ENCODE measurements at regions not wholly inside any gene's neighbourhood (a gene's known extent, or its start where the extent isn't known, plus 50 kb on each side); places are given as distances from the start of the nearest gene placed in this dataset.

GRCh38 chr2:238570926-238571325, 144.2 kb downstream of the ASB1 start:
- Histone ChIP-seq H3K9me2 (ENCODE audit: insufficient read depth) (no peaks in the 10 kb centered on the region), H2AFZ (no peak overlapping the region), H3K4me2 (ENCODE audit: unreplicated experiment) (no peak overlapping the region), H3K79me2 (ENCODE audit: insufficient read depth) (no peaks in the 10 kb centered on the region), H3K27me3 (replicated peaks; ENCODE audit: insufficient read depth) (peaks cover 4% of the 10 kb centered on the region; the same call in 1 of the 2 replicates), H3F3A (ENCODE audit: insufficient read depth) (no peaks in the 10 kb centered on the region), H3K4me3 (no peak overlapping the region), H3K4me1 (ENCODE audit: insufficient read depth) (no peaks in the 10 kb centered on the region), H3K9me3 (ENCODE audit: low read depth) (no peaks in the 10 kb centered on the region), H3K36me3 (ENCODE audit: low read depth) (no peaks in the 10 kb centered on the region), H4K20me1 (ENCODE audit: insufficient read depth) (no peaks in the 10 kb centered on the region), H3K9ac (no peak overlapping the region), H3K27ac (no peak overlapping the region)
- WGBS, 2 experiments (ENCODE audit: low coverage in 1 of 2, low lambda C conversion rate in 2 of 2, missing lambda C conversion rate in 2 of 2), result 85 to 87% methylated on average over 17 of the region's 17 CpGs
- in situ Hi-C loops (cut with MboI), result no loop called here
- no peak for TF ChIP-seq EZH2 (IDR thresholded peaks at IDR 0.05; ENCODE audit: insufficient read depth, poor library complexity, severe bottlenecking)
- no peak for TF ChIP-seq EZH2phosphoT487 (IDR thresholded peaks at IDR 0.05; ENCODE audit: insufficient read depth, low read depth)
- no peak for DNase-seq

- Histone ChIP-seq H3K9ac (no peak overlapping the region), H3K27ac (no peak overlapping the region), H3K4me3 (no peak overlapping the region), H3K4me1 (ENCODE audit: insufficient read depth) (no peaks in the 10 kb centered on the region), H2AFZ (no peak overlapping the region), H3K9me2 (ENCODE audit: insufficient read depth) (no peaks in the 10 kb centered on the region), H3K27me3 (replicated peaks; ENCODE audit: insufficient read depth) (peaks cover 11% of the 10 kb centered on the region; the same call in 1 of the 2 replicates), H3K9me3 (ENCODE audit: low read depth) (no peaks in the 10 kb centered on the region), H4K20me1 (ENCODE audit: insufficient read depth) (no peaks in the 10 kb centered on the region), H3F3A (ENCODE audit: insufficient read depth) (no peaks in the 10 kb centered on the region), H3K79me2 (ENCODE audit: insufficient read depth) (no peaks in the 10 kb centered on the region), H3K36me3 (ENCODE audit: low read depth) (no peaks in the 10 kb centered on the region), H3K4me2 (ENCODE audit: unreplicated experiment) (no peak overlapping the region)
- no peak for DNase-seq
- TF ChIP-seq EZH2 (IDR thresholded peaks at IDR 0.05; ENCODE audit: insufficient read depth, poor library complexity, severe bottlenecking) (no peak), EZH2phosphoT487 (IDR thresholded peaks at IDR 0.05; ENCODE audit: insufficient read depth, low read depth) (no peak)
- WGBS, 2 experiments (ENCODE audit: low coverage in 1 of 2, low lambda C conversion rate in 2 of 2, missing lambda C conversion rate in 2 of 2), result 90 to 92% methylated on average over 14 of the region's 14 CpGs
- in situ Hi-C loops (cut with MboI), result no loop called here
Measured at GRCh38 chr2:238571661-238572372, 145.1 kb downstream of the ASB1 start.

DNA sequence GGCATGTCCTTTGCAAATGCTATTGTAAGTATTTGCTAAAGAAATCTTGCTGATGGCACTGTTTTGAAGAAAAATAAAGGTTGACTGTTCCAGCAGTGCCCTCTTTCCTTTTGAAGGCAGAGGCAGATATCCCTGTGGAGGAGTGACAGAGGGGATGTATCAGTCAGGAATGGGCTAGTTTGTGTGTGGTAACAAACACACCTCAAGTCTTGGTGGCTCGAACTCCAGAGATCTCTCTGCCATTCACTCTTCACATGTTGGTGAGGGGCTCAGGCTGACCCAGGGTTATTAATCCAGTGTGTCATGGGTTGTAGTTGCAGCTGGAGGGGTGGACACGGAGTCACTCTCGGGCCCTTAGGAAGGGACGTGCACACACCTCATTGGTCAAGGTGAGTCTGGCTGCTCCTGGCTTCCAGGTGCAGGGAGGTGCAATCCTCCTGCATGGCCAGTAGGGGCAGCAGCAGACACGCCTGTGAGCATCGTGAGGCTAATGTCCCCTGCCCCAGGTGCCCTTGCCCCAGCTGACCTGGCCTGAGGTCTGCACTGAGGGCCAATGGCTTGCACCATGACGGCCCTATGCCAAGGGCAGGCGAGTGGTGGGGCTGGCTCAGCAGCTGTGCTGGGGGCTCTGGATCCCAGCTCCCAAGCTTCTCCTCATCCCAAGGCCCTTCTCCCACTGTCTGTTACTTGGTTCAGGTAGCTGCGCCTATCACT, 146.5 kb downstream of the ASB1 start:
- Histone ChIP-seq H2AFZ (no peak overlapping the region), H4K20me1 (ENCODE audit: insufficient read depth) (no peaks in the 10 kb centered on the region), H3K4me1 (ENCODE audit: insufficient read depth) (no peaks in the 10 kb centered on the region), H3K4me2 (ENCODE audit: unreplicated experiment) (no peak overlapping the region), H3K27me3 (replicated peaks; ENCODE audit: insufficient read depth) (peaks cover 11% of the 10 kb centered on the region; the same call in 1 of the 2 replicates), H3K36me3 (ENCODE audit: low read depth) (no peaks in the 10 kb centered on the region), H3K9me3 (ENCODE audit: low read depth) (no peaks in the 10 kb centered on the region), H3K79me2 (ENCODE audit: insufficient read depth) (no peaks in the 10 kb centered on the region), H3F3A (ENCODE audit: insufficient read depth) (no peaks in the 10 kb centered on the region), H3K9me2 (ENCODE audit: insufficient read depth) (no peaks in the 10 kb centered on the region), H3K27ac (no peak overlapping the region), H3K4me3 (no peak overlapping the region), H3K9ac (no peak overlapping the region)
- TF ChIP-seq EZH2phosphoT487 (IDR thresholded peaks at IDR 0.05; ENCODE audit: insufficient read depth, low read depth) (no peak), EZH2 (IDR thresholded peaks at IDR 0.05; ENCODE audit: insufficient read depth, poor library complexity, severe bottlenecking) (no peak)
- no peak for DNase-seq
- in situ Hi-C loops (cut with MboI), result no loop called here
- 92% methylated on average over 9 of the region's 9 CpGs for WGBS, 2 experiments (ENCODE audit: low coverage in 1 of 2, low lambda C conversion rate in 2 of 2, missing lambda C conversion rate in 2 of 2)

GRCh38 chr2:238573916-238574315, 147.2 kb downstream of the ASB1 start:
- H3K27me3 ChIP-seq (replicated peaks; ENCODE audit: insufficient read depth), result peaks cover 11% of the 10 kb centered on the region; the same call in 1 of the 2 replicates
- H2AFZ ChIP-seq, result no peak overlapping the region
- no peaks in the 10 kb centered on the region for H3K9me3 ChIP-seq (ENCODE audit: low read depth)
- H3K27ac ChIP-seq, result no peak overlapping the region
- no peak for TF ChIP-seq EZH2 (IDR thresholded peaks at IDR 0.05; ENCODE audit: insufficient read depth, poor library complexity, severe bottlenecking)
- no peak for TF ChIP-seq EZH2phosphoT487 (IDR thresholded peaks at IDR 0.05; ENCODE audit: insufficient read depth, low read depth)
- no peaks in the 10 kb centered on the region for H4K20me1 ChIP-seq (ENCODE audit: insufficient read depth)
- no peak overlapping the region for H3K4me3 ChIP-seq
- no peaks in the 10 kb centered on the region for H3K4me1 ChIP-seq (ENCODE audit: insufficient read depth)
- WGBS, 2 experiments (ENCODE audit: low coverage in 1 of 2, low lambda C conversion rate in 2 of 2, missing lambda C conversion rate in 2 of 2), result 90 to 91% methylated on average over 12 of the region's 12 CpGs
- no peak overlapping the region for H3K4me2 ChIP-seq (ENCODE audit: unreplicated experiment)
- no peaks in the 10 kb centered on the region for H3K9me2 ChIP-seq (ENCODE audit: insufficient read depth)
- DNase-seq, result no peak
- H3K79me2 ChIP-seq (ENCODE audit: insufficient read depth), result no peaks in the 10 kb centered on the region
- in situ Hi-C loops (cut with MboI), result no loop called here
- no peaks in the 10 kb centered on the region for H3K36me3 ChIP-seq (ENCODE audit: low read depth)
- no peaks in the 10 kb centered on the region for H3F3A ChIP-seq (ENCODE audit: insufficient read depth)
- no peak overlapping the region for H3K9ac ChIP-seq

All from GM23248 (cell line).